PFSK-1 (cell line): ENCODE measurements at regions not wholly inside any gene's neighbourhood (a gene's known extent, or its start where the extent isn't known, plus 50 kb on each side); places are given as distances from the start of the nearest gene placed in this dataset.

Experiments used
- POLR2AphosphoS5 ChIP-seq: IDR thresholded peaks from 2 replicates; pipeline ENCODE4 v1.6.1; 2012; ENCODE audit warnings: low read depth, mild to moderate bottlenecking, control low read depth, low read length, moderate library complexity
- REST ChIP-seq, 2 experiments: IDR thresholded peaks; 2 replicates each; pipeline versions ENCODE4 v1.6.1 to v1.8.0; 2011 to 2012; ENCODE audit warnings: low read depth in 2 of 2, low read length in 2 of 2, control low read depth in 1 of 2, inconsistent platforms in 1 of 2, mild to moderate bottlenecking in 1 of 2, moderate library complexity in 1 of 2; ENCODE audit not compliant: insufficient read depth in 1 of 2
- SIN3A ChIP-seq: IDR thresholded peaks from 2 replicates; pipeline ENCODE4 v1.6.1; 2012; ENCODE audit warnings: mild to moderate bottlenecking, low read length, moderate library complexity, borderline replicate concordance; ENCODE audit not compliant: insufficient read depth
- TAF1 ChIP-seq: IDR thresholded peaks from 2 replicates; pipeline ENCODE4 v1.6.1; 2012; ENCODE audit warnings: low read length, control low read depth, borderline replicate concordance; ENCODE audit not compliant: insufficient read depth

DNA sequence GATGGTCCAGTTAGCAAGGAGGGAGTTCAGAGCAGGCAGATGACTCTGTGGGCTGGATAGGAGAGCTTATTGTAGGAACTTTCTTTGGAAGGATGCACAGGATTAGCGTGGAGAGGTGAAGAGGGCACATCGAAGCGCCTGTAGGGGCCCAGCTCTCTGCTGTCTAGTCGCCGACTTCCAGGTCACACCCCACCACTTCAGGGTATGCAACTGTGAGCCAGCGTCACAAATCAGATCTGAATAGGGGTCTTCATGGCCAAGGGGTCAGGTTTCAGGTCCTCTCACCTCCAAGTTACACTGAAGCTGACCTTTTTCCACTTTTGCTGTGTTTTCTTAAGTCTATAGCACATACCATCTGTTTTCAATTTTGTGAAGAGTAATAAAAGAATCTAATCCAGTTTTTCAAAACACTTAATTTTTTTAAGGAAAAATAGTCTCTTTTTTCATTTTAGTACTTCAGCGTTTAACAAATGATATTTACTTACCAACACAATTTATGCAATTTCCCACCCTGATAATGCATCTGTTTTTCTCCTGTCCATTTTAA, 364.2 kb upstream of the CLINT1 start:
- TF ChIP-seq TAF1 = no peak
- TF ChIP-seq POLR2AphosphoS5 = no peak
- TF ChIP-seq SIN3A = no peak
- no peak for TF ChIP-seq REST (IDR thresholded peaks at IDR 0.05; ENCODE audit: insufficient read depth in 1 of 2, low read depth in 2 of 2, low read length in 2 of 2)
